K562 (cell line): ENCODE measurements at regions not wholly inside any gene's neighbourhood (a gene's known extent, or its start where the extent isn't known, plus 50 kb on each side); places are given as distances from the start of the nearest gene placed in this dataset.
A peak's percentile ranks its signal among the peaks of the same experiment; 100 is the strongest.

Experiments used
- EP300 ChIP-seq: IDR thresholded peaks from 2 replicates; pipeline ENCODE4 v1.6.1; 2012; ENCODE audit warnings: low read length, improper control_type of control experiment
- ETV1 ChIP-seq: fragments of 450-650 bp; conservative IDR thresholded peaks from 2 replicates; pipeline ENCODE4 v1.6.1; 2016; ENCODE audit warnings: missing genetic modification characterization, control low read depth, low read depth, missing compliant biosample characterization
- EZH2 ChIP-seq: IDR thresholded peaks from 2 replicates; pipeline ENCODE4 v1.6.1; 2012; ENCODE audit warnings: low read depth, mild to moderate bottlenecking, inconsistent platforms, low read length, borderline replicate concordance
- RBFOX2 ChIP-seq: fragments of 200-400 bp; formaldehyde crosslinking; IDR thresholded peaks from 2 replicates; pipeline ENCODE4 v1.6.1; 2017; ENCODE audit warnings: low read depth, mild to moderate bottlenecking, low read length, moderate library complexity
- SETDB1 ChIP-seq: IDR thresholded peaks from one replicate; pipeline ENCODE4 v1.6.1; 2012; ENCODE audit warnings: low read length, control low read depth, inconsistent platforms
- ZKSCAN1 ChIP-seq: fragments of 150-350 bp; IDR thresholded peaks from 2 replicates; pipeline ENCODE4 v1.6.1; 2016; ENCODE audit warnings: low read depth, low read length
- ZNF644 ChIP-seq: fragments of 200-800 bp; sonication (Bioruptor generic); IDR thresholded peaks from 2 replicates; pipeline ENCODE4 v1.6.1; 2016; ENCODE audit warnings: low read depth, missing genetic modification characterization, missing compliant biosample characterization
- ZSCAN29 ChIP-seq: fragments of 450-650 bp; IDR thresholded peaks from 2 replicates; pipeline ENCODE4 v1.6.1; 2017
- TF ChIP-seq, protein P1 (sequence below): fragments of 450-650 bp; IDR thresholded peaks from 2 replicates; pipeline ENCODE4 v1.6.1; 2016; ENCODE audit warnings: low read depth
- TF ChIP-seq, protein P2 (sequence below), 3 experiments: IDR thresholded peaks in 2 of 3; conservative IDR thresholded peaks in 1 of 3; 2 replicates each; pipeline ENCODE4 v1.5.1; 2011 to 2012; ENCODE audit warnings: low read length in 3 of 3, mild to moderate bottlenecking in 3 of 3, control low read depth in 2 of 3, improper control_type of control experiment in 1 of 3, inconsistent platforms in 1 of 3, low read depth in 1 of 3, mixed read lengths in 1 of 3, moderate library complexity in 1 of 3; ENCODE audit not compliant: insufficient read depth in 2 of 3
- TF ChIP-seq, protein P3 (sequence below): fragments of 250-450 bp; sonication (Bioruptor Pico); IDR thresholded peaks from 2 replicates; pipeline ENCODE4 v1.5.0; 2020; ENCODE audit warnings: mild to moderate bottlenecking

DNA sequence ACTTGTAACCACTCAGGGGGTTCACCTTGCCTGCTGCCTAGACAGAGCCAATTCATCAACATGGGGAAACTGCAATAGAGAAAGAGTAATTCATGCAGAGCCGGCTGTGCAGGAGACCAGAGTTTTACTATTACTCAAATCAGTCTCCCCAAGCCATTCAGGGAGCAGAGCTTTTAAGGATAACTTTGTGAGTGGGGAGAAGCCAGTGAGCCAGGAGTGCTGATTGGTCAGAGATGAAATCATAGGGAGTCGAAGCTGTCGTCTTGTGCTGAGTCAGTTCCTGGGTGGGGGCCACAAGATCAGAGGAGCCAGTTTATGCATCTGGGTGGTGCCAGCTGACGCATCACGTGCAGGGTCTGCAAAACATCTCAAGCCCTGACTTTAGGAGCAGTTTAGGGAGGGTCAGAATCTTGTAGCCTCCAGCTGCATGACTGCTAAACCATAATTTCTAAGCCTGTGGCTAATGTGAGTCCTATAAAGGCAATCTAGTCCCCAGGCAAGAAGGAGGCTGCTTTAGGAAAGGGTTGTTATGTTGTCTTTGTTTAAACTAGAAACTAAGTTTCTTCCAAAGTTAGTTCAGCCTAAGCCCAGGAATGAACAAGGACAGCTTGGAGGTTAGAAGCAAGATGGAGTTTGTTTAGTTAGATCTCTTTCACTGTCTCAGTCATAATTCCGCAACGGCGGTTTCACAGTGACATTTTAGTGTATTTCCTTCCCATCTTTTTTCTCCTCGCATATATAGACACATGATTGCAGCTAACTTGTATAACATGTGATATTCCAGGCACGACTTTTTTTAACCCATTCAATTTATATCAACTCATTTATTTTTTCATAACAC, 68.9 kb upstream of the NCOR2 start:
- TF ChIP-seq, protein P1, sequence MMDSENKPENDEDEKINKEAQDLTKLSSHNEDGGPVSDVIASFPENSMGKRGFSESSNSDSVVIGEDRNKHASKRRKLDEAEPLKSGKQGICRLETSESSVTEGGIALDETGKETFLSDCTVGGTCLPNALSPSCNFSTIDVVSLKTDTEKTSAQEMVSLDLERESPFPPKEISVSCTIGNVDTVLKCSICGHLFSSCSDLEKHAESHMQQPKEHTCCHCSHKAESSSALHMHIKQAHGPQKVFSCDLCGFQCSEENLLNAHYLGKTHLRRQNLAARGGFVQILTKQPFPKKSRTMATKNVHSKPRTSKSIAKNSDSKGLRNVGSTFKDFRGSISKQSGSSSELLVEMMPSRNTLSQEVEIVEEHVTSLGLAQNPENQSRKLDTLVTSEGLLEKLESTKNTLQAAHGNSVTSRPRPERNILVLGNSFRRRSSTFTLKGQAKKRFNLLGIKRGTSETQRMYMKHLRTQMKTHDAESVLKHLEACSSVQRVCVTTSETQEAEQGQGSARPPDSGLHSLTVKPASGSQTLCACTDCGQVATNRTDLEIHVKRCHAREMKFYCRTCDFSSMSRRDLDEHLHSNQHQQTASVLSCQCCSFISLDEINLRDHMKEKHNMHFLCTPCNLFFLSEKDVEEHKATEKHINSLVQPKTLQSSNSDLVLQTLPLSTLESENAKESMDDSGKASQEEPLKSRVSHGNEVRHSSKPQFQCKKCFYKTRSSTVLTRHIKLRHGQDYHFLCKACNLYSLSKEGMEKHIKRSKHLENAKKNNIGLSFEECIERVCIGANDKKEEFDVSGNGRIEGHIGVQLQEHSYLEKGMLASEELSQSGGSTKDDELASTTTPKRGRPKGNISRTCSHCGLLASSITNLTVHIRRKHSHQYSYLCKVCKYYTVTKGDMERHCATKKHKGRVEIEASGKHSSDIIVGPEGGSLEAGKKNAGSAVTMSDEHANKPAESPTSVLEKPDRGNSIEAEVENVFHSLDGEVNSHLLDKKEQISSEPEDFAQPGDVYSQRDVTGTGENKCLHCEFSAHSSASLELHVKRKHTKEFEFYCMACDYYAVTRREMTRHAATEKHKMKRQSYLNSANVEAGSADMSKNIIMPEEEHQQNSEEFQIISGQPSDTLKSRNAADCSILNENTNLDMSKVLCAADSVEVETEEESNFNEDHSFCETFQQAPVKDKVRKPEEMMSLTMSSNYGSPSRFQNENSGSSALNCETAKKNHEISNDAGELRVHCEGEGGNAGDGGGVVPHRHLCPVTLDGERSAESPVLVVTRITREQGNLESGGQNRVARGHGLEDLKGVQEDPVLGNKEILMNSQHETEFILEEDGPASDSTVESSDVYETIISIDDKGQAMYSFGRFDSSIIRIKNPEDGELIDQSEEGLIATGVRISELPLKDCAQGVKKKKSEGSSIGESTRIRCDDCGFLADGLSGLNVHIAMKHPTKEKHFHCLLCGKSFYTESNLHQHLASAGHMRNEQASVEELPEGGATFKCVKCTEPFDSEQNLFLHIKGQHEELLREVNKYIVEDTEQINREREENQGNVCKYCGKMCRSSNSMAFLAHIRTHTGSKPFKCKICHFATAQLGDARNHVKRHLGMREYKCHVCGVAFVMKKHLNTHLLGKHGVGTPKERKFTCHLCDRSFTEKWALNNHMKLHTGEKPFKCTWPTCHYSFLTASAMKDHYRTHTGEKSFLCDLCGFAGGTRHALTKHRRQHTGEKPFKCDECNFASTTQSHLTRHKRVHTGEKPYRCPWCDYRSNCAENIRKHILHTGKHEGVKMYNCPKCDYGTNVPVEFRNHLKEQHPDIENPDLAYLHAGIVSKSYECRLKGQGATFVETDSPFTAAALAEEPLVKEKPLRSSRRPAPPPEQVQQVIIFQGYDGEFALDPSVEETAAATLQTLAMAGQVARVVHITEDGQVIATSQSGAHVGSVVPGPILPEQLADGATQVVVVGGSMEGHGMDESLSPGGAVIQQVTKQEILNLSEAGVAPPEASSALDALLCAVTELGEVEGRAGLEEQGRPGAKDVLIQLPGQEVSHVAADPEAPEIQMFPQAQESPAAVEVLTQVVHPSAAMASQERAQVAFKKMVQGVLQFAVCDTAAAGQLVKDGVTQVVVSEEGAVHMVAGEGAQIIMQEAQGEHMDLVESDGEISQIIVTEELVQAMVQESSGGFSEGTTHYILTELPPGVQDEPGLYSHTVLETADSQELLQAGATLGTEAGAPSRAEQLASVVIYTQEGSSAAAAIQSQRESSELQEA, result no peak
- TF ChIP-seq RBFOX2 (no peak), EZH2 (no peak), ZNF644 (tag) (no peak), EP300 (peak; percentile 69), ZSCAN29 (no peak), SETDB1 (no peak), ETV1 (tag) (no peak; the same call in 1 of the 2 replicates), ZKSCAN1 (no peak)
- TF ChIP-seq, protein P2, sequence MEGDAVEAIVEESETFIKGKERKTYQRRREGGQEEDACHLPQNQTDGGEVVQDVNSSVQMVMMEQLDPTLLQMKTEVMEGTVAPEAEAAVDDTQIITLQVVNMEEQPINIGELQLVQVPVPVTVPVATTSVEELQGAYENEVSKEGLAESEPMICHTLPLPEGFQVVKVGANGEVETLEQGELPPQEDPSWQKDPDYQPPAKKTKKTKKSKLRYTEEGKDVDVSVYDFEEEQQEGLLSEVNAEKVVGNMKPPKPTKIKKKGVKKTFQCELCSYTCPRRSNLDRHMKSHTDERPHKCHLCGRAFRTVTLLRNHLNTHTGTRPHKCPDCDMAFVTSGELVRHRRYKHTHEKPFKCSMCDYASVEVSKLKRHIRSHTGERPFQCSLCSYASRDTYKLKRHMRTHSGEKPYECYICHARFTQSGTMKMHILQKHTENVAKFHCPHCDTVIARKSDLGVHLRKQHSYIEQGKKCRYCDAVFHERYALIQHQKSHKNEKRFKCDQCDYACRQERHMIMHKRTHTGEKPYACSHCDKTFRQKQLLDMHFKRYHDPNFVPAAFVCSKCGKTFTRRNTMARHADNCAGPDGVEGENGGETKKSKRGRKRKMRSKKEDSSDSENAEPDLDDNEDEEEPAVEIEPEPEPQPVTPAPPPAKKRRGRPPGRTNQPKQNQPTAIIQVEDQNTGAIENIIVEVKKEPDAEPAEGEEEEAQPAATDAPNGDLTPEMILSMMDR (IDR thresholded peaks at IDR 0.05 in 2 of 3, conservative IDR thresholded peaks at IDR 0.05 in 1 of 3; ENCODE audit: insufficient read depth in 2 of 3, low read depth in 1 of 3, low read length in 3 of 3), result no peak
- TF ChIP-seq, protein P3, sequence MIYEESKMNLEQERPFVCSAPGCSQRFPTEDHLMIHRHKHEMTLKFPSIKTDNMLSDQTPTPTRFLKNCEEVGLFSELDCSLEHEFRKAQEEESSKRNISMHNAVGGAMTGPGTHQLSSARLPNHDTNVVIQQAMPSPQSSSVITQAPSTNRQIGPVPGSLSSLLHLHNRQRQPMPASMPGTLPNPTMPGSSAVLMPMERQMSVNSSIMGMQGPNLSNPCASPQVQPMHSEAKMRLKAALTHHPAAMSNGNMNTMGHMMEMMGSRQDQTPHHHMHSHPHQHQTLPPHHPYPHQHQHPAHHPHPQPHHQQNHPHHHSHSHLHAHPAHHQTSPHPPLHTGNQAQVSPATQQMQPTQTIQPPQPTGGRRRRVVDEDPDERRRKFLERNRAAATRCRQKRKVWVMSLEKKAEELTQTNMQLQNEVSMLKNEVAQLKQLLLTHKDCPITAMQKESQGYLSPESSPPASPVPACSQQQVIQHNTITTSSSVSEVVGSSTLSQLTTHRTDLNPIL (CRISPR knock-in tag), result no peak
